ENCODE measurements at regions not wholly inside any gene's neighbourhood (a gene's known extent, or its start where the extent isn't known, plus 50 kb on each side); places are given as distances from the start of the nearest gene placed in this dataset.

DNA sequence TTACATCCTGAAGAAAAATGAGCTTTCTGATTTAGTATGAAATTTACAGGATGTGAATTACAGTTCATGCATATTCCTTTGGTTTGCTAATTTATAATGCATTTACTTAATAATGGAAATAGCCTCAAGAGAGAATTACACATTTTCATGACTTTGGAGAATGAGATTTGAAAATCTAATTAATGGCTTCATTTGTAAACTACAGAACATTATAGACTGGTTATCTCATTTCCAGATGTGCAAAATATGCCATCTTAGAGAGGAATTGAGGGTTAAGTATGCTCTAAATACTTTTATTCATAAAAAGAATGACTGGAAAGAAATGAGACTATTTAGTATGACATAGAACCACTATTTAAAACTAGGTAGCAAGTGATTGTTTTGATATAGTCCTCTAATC, 94.2 kb upstream of the DNAJC10 start:
- H3K4me1 ChIP-seq: no peaks in the 10 kb centered on the region
- H3K4me3 ChIP-seq: no peak overlapping the region
- DNase-seq: no peak
- ATAC-seq: no peak
- H3K36me3 ChIP-seq (ENCODE audit: insufficient read depth in 1 of 2, low read depth in 1 of 2): no peaks in the 10 kb centered on the region
- TF ChIP-seq, protein P1, sequence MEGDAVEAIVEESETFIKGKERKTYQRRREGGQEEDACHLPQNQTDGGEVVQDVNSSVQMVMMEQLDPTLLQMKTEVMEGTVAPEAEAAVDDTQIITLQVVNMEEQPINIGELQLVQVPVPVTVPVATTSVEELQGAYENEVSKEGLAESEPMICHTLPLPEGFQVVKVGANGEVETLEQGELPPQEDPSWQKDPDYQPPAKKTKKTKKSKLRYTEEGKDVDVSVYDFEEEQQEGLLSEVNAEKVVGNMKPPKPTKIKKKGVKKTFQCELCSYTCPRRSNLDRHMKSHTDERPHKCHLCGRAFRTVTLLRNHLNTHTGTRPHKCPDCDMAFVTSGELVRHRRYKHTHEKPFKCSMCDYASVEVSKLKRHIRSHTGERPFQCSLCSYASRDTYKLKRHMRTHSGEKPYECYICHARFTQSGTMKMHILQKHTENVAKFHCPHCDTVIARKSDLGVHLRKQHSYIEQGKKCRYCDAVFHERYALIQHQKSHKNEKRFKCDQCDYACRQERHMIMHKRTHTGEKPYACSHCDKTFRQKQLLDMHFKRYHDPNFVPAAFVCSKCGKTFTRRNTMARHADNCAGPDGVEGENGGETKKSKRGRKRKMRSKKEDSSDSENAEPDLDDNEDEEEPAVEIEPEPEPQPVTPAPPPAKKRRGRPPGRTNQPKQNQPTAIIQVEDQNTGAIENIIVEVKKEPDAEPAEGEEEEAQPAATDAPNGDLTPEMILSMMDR (IDR thresholded peaks at IDR 0.05): no peak
- intact Hi-C loops (cut with DNase I): no loop called here
- H3K27ac ChIP-seq: no peak overlapping the region
- H3K9me3 ChIP-seq: no peaks in the 10 kb centered on the region
- H3K27me3 ChIP-seq (ENCODE audit: insufficient read depth in 3 of 3, low read length in 2 of 3): no peaks in the 10 kb centered on the region

DNA sequence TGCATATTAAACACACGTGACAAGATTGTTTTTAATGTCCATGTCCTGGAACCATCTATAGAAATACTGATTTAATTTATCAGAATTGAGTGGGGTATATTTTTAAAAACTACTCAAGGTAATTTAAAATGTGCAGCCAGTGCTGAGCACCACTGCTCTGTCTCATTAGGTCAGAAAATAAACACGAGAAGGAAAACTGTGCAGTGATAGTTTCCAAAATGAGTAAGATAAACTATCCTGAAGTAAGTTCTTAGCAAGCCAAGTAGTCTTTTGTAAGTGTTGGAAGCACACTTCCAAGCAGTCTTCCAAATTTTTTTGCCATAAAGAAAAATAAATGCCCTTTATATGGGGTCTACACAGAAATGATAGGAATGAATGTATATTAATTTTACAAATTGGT, 93.8 kb upstream of the DNAJC10 start:
- 73 to 78% (median 74%) methylated on average over 2 of the region's 2 CpGs for WGBS, 3 donors

DNA sequence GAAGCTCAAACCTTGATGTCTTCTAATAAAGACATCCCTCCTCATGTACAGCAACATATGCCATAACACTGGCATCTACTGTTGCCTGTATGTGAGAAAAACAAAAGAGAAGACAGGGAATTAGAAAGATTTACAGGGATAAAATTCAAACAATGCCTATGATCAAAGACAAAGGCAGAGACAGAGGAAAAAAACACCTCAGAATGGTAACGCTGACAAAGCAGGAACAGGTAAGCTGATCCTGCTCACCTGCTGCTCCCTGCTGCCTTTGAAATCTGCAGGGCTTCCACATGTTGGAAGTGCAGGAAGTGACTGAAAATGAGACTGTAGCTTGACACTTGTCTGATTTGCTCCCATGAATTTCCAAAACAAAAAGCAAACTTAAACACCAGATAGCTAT, 90.2 kb upstream of the DNAJC10 start:
- Histone ChIP-seq H3K27ac (no peak overlapping the region), H3K9me3 (no peaks in the 10 kb centered on the region), H3K36me3 (ENCODE audit: insufficient read depth in 1 of 2, low read depth in 1 of 2) (no peaks in the 10 kb centered on the region), H3K27me3 (ENCODE audit: insufficient read depth in 3 of 3, low read length in 2 of 3) (no peaks in the 10 kb centered on the region), H3K4me1 (no peaks in the 10 kb centered on the region), H3K4me3 (no peak overlapping the region)
- 27 to 32% (median 31%) methylated on average over 1 of the region's 1 CpG for WGBS, 3 donors
- no peak for DNase-seq
- intact Hi-C loops (cut with DNase I): no loop called here
- TF ChIP-seq, protein P1 (IDR thresholded peaks at IDR 0.05): no peak
- no peak for ATAC-seq

More for the DNA sequence above, 93.8 kb upstream of the DNAJC10 start:
- Histone ChIP-seq H3K4me3 (no peak overlapping the region), H3K9me3 (no peaks in the 10 kb centered on the region), H3K27ac (no peak overlapping the region), H3K27me3 (ENCODE audit: insufficient read depth in 3 of 3, low read length in 2 of 3) (no peaks in the 10 kb centered on the region), H3K36me3 (ENCODE audit: insufficient read depth in 1 of 2, low read depth in 1 of 2) (no peaks in the 10 kb centered on the region), H3K4me1 (no peaks in the 10 kb centered on the region)
- no peak for DNase-seq
- intact Hi-C loops (cut with DNase I): no loop called here
- TF ChIP-seq, protein P1 (IDR thresholded peaks at IDR 0.05): no peak
- no peak for ATAC-seq

DNA sequence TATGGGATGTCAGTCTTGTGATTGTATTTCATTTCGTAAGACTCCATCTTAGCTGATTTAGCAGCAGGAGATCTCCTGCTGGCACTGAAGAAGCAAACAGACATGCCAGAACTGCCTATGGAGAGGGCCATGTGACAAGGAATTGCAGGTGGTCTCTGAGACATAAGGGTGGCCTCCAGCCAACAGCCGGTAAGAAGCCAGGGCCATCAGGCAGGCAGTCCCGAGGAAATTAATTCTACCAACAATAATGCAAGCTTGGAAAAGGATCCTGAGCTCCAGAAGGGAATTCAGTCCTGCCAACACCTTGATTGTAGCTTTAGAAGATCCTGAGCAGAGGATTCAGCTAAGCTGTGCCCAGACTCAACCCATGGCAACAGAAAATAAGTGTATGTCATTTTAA, 87.1 kb upstream of the DNAJC10 start:
- Histone ChIP-seq H3K27ac (no peak overlapping the region), H3K4me1 (no peaks in the 10 kb centered on the region), H3K27me3 (ENCODE audit: insufficient read depth in 3 of 3, low read length in 2 of 3) (no peaks in the 10 kb centered on the region), H3K9me3 (no peaks in the 10 kb centered on the region), H3K36me3 (ENCODE audit: insufficient read depth in 1 of 2, low read depth in 1 of 2) (no peaks in the 10 kb centered on the region), H3K4me3 (no peak overlapping the region)
- ATAC-seq (no peak), DNase-seq (no peak)
- intact Hi-C loops (cut with DNase I): no loop called here
- WGBS, 3 donors: 31 to 38% (median 33%) methylated on average over 3 of the region's 3 CpGs
- TF ChIP-seq, protein P1 (IDR thresholded peaks at IDR 0.05): no peak

DNA sequence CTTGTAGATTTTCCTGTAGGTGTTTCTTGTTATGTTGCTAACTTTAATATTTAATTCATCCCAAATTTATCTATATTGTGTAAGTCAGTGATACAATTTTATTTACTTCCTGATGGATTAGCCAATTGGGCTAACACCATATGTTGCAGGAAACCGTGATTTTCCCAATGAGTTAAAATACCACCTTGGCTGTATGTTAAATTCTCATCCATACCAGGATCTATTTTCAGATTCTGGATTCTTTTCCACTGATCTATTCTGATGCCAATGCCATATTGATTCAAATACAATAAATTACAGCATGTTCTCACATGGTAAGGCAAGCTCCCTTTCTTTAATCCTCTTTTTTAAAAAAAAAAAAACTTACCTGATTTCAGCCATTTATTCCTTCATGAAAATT, 85.8 kb upstream of the DNAJC10 start:
- H3K9me3 ChIP-seq: no peaks in the 10 kb centered on the region
- H3K36me3 ChIP-seq (ENCODE audit: insufficient read depth in 1 of 2, low read depth in 1 of 2): no peaks in the 10 kb centered on the region
- no peak for ATAC-seq
- TF ChIP-seq, protein P1 (IDR thresholded peaks at IDR 0.05): no peak
- H3K27me3 ChIP-seq (ENCODE audit: insufficient read depth in 3 of 3, low read length in 2 of 3): no peaks in the 10 kb centered on the region
- no peak overlapping the region for H3K4me3 ChIP-seq
- H3K27ac ChIP-seq: no peak overlapping the region
- DNase-seq: no peak
- no peaks in the 10 kb centered on the region for H3K4me1 ChIP-seq
- intact Hi-C loops (cut with DNase I): no loop called here
- WGBS, 3 donors: 74 to 82% (median 81%) methylated on average over 1 of the region's 1 CpG

Measured in psoas muscle (tissue), 7 donors.